Esophagus squamous epithelium (tissue), 5 donors: ENCODE measurements at regions not wholly inside any gene's neighbourhood (a gene's known extent, or its start where the extent isn't known, plus 50 kb on each side); places are given as distances from the start of the nearest gene placed in this dataset.

Experiments
- DNase-seq: peaks from one replicate; lab custom pipeline; 2025; lab: John Stamatoyannopoulos, UW
- H3K27ac ChIP-seq, 4 donors: fragments of 200-600 bp; sonication (generic); one replicate each; pipeline ENCODE4 v1.5.1; 2016 to 2019; ENCODE audit warnings: mild to moderate bottlenecking in 1 of 4
- H3K27me3 ChIP-seq, 4 donors: fragments of 200-600 bp; sonication (generic); 1 replicate in 3 of 4; 2 replicates in 1 of 4; pipeline versions ENCODE4 v1.5.1 to v1.6.0; 2017 to 2021; ENCODE audit warnings: antibody characterized with exemption in 1 of 4
- H3K36me3 ChIP-seq, 3 donors: fragments of 200-600 bp; sonication (generic); one replicate each; pipeline ENCODE4 v1.5.1; 2016 to 2019
- H3K4me1 ChIP-seq, 3 donors: fragments of 200-600 bp; sonication (generic); one replicate each; pipeline ENCODE4 v1.5.1; 2017 to 2019
- H3K4me3 ChIP-seq, 4 donors: fragments of 200-600 bp; sonication (generic); 1 replicate in 3 of 4; 2 replicates in 1 of 4; pipeline ENCODE4 v1.5.1; 2016 to 2019; ENCODE audit warnings: mild to moderate bottlenecking in 2 of 4, moderate library complexity in 1 of 4
- H3K9me3 ChIP-seq, 3 donors: fragments of 200-600 bp; sonication (generic); one replicate each; pipeline ENCODE4 v1.5.1; 2016 to 2019
- POLR2A ChIP-seq, 4 donors: fragments of 450-650 bp; IDR thresholded peaks; one replicate each; pipeline ENCODE4 v1.6.1; 2017; ENCODE audit warnings: antibody characterized with exemption in 4 of 4, mild to moderate bottlenecking in 4 of 4, moderate library complexity in 3 of 4
- WGBS, 2 donors: methylation state at CpG; one replicate each; pipeline ENCODE4 v1.1.5; 2018; 5-methylcytosine and 5-hydroxymethylcytosine counted together
- intact Hi-C: fragments of 100-400 bp; cut with DNase I; formaldehyde crosslinking; loops from one replicate; pipeline ENCODE4 v1.15.0; 2022
- TF ChIP-seq, protein P1 (sequence below), 6 experiments: fragments of 450-650 bp in 4 of 6; fragments of 200-600 bp in 2 of 6; sonication (generic) in 2 of 6; IDR thresholded peaks; one replicate each; pipeline ENCODE4 v1.5.1; 2016 to 2019; ENCODE audit warnings: antibody characterized with exemption in 6 of 6, mild to moderate bottlenecking in 4 of 6, moderate library complexity in 4 of 6
- donor health status: DM: yes; HTN: yes; CAD: no.

DNA sequence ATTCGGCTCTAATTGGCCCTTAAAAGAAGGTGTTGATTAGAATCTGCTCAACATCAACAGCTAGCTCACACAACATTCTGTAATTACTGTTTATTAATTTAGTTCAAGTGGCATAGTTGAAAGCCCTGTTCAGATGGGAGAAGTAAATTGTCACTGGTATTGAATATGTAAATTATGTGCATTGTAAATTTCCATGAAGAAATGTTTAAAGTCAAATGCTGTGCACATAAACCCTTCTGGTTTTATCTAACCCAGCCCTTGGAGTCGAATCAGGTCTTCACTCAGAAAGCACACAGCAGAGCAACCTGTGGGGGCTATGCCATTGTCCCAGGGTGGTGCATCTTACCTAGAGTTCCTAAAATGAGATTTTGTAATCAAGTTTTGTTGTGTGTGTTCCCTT is 65.4 kb upstream of the LMO4 start:
- Histone ChIP-seq H3K4me3 (no peak overlapping the region), H3K27ac (no peak overlapping the region), H3K9me3 (no peaks in the 10 kb centered on the region), H3K27me3 (peaks cover 0 to 28% (median 0%) of the 10 kb centered on the region in 4 donors), H3K4me1 (no peaks in the 10 kb centered on the region), H3K36me3 (no peaks in the 10 kb centered on the region)
- intact Hi-C loops = no loop called here
- TF ChIP-seq, protein P1, sequence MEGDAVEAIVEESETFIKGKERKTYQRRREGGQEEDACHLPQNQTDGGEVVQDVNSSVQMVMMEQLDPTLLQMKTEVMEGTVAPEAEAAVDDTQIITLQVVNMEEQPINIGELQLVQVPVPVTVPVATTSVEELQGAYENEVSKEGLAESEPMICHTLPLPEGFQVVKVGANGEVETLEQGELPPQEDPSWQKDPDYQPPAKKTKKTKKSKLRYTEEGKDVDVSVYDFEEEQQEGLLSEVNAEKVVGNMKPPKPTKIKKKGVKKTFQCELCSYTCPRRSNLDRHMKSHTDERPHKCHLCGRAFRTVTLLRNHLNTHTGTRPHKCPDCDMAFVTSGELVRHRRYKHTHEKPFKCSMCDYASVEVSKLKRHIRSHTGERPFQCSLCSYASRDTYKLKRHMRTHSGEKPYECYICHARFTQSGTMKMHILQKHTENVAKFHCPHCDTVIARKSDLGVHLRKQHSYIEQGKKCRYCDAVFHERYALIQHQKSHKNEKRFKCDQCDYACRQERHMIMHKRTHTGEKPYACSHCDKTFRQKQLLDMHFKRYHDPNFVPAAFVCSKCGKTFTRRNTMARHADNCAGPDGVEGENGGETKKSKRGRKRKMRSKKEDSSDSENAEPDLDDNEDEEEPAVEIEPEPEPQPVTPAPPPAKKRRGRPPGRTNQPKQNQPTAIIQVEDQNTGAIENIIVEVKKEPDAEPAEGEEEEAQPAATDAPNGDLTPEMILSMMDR (IDR thresholded peaks at IDR 0.05) = no peak
- no peak for TF ChIP-seq POLR2A (IDR thresholded peaks at IDR 0.05)
- WGBS, 2 donors = 59 to 78% methylated on average over 2 of the region's 2 CpGs
- no peak for DNase-seq

DNA sequence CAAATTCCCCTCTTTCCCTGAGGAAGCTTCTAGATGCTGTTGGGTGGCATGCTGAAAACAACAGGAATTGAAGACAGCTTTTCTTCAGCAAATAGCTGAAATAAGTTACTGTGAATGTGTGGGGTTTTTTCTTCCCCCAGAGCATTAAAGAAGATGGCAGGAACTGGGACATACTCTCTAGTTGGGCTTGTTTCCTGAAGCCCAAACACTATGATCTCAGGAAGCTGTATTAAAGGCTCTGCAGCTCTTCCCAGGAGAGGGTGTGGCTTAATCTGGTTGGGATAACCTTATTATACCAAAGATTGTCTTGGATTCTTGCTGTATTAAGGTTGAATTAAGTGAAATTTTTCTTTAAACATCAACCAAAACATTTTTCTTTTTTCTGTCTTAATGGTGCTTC is 64.9 kb upstream of the LMO4 start:
- H3K4me1 ChIP-seq = no peaks in the 10 kb centered on the region
- peaks cover 0 to 28% (median 0%) of the 10 kb centered on the region in 4 donors for H3K27me3 ChIP-seq
- H3K4me3 ChIP-seq = no peak overlapping the region
- DNase-seq = no peak
- intact Hi-C loops = no loop called here
- no peaks in the 10 kb centered on the region for H3K9me3 ChIP-seq
- TF ChIP-seq POLR2A (IDR thresholded peaks at IDR 0.05) = no peak
- TF ChIP-seq, protein P1 (IDR thresholded peaks at IDR 0.05) = no peak
- no peak overlapping the region for H3K27ac ChIP-seq
- H3K36me3 ChIP-seq = no peaks in the 10 kb centered on the region

DNA sequence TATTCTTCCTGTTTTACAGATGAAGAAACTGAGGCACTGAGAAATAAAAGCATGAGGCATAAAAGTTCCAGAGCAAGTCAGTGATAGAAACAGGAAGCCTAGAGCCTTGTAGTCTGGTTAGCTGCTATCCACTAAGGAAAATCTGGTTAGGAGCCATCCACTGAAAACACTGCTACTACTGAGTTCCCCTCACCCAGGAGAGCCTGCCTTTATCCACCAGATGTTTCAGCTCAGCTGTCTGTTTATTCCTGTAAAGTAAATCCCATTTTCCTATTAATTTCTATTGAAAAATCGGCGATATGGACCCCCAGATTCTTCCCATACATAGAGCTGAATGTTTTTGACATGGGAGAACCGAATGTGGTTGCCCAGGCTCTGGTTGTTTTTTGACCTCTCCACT is 63.7 kb upstream of the LMO4 start:
- TF ChIP-seq, protein P1 (IDR thresholded peaks at IDR 0.05) = no peak
- TF ChIP-seq POLR2A (IDR thresholded peaks at IDR 0.05) = no peak
- Histone ChIP-seq H3K4me3 (no peak overlapping the region), H3K4me1 (no peaks in the 10 kb centered on the region), H3K9me3 (no peaks in the 10 kb centered on the region), H3K27me3 (peaks cover 0 to 28% (median 0%) of the 10 kb centered on the region in 4 donors), H3K36me3 (no peaks in the 10 kb centered on the region), H3K27ac (no peak overlapping the region)
- no peak for DNase-seq
- intact Hi-C loops = no loop called here
- WGBS, 2 donors = 54 to 62% methylated on average over 3 of the region's 3 CpGs

DNA sequence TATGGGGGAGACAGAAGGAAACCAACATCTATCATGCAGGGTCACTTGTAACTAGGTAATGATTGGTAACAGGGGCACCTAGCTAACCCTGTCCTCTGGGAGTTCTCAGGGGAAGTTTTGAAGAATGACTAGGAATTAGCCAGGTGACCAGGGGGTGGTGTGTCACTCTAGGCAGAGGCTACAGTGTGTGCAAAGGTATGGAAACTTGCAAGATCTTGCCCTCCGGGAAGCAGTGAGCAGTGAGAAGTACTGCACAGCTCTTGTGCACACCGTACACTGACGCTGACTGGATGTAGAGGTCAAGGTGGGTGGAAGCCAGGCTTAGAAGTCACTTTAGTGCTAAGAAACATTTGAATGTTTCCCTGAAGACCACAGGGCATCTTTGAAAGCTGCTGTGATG is 62.9 kb upstream of the LMO4 start:
- Histone ChIP-seq H3K27ac (no peak overlapping the region), H3K36me3 (no peaks in the 10 kb centered on the region), H3K27me3 (peaks cover 0 to 28% (median 0%) of the 10 kb centered on the region in 4 donors), H3K4me3 (no peak overlapping the region), H3K4me1 (no peaks in the 10 kb centered on the region), H3K9me3 (no peaks in the 10 kb centered on the region)
- 82 to 91% methylated on average over 3 of the region's 3 CpGs for WGBS, 2 donors
- DNase-seq = no peak
- intact Hi-C loops = no loop called here
- no peak for TF ChIP-seq POLR2A (IDR thresholded peaks at IDR 0.05)
- TF ChIP-seq, protein P1 (IDR thresholded peaks at IDR 0.05) = no peak

DNA sequence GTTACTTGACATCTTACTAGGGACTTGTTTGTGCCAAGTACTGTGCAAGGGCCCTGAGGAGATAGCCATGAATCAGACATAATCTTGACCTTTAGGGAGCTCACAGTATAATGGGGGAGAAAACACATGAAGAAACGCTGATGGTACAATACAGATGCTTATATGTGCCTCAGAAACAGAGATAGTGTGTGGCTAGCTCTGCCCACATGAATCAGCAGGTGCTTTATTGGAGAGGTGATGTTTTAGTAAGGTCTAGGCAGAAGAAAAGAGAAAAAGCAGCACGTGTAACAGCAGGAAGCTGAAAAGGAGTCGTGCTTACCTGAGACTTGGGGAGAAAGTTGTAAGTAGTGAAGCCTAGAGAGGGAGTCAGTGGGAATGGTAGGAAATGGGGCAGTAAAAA is 60.6 kb upstream of the LMO4 start:
- no peak for TF ChIP-seq POLR2A (IDR thresholded peaks at IDR 0.05)
- TF ChIP-seq, protein P1 (IDR thresholded peaks at IDR 0.05) = no peak
- Histone ChIP-seq H3K9me3 (no peaks in the 10 kb centered on the region), H3K4me1 (no peaks in the 10 kb centered on the region), H3K27ac (no peak overlapping the region), H3K4me3 (no peak overlapping the region), H3K36me3 (no peaks in the 10 kb centered on the region), H3K27me3 (peaks cover 0 to 19% (median 0%) of the 10 kb centered on the region in 4 donors)
- intact Hi-C loops = no loop called here
- no peak for DNase-seq
- WGBS, 2 donors = 45 to 52% methylated on average over 3 of the region's 3 CpGs
